ENCODE measurements at regions not wholly inside any gene's neighbourhood (a gene's known extent, or its start where the extent isn't known, plus 50 kb on each side); places are given as distances from the start of the nearest gene placed in this dataset.

- TF ChIP-seq CTCF (IDR thresholded peaks at IDR 0.05) (no peak), POLR2AphosphoS5 (IDR thresholded peaks at IDR 0.05) (no peak), EP300 (IDR thresholded peaks at IDR 0.05) (no peak)
Measured at GRCh38 chr2:128682266-128682665, 363.6 kb upstream of the HS6ST1 start.

Data from gastroesophageal sphincter (tissue), 3 donors.